ENCODE measurements at regions not wholly inside any gene's neighbourhood (a gene's known extent, or its start where the extent isn't known, plus 50 kb on each side); places are given as distances from the start of the nearest gene placed in this dataset.

DNA sequence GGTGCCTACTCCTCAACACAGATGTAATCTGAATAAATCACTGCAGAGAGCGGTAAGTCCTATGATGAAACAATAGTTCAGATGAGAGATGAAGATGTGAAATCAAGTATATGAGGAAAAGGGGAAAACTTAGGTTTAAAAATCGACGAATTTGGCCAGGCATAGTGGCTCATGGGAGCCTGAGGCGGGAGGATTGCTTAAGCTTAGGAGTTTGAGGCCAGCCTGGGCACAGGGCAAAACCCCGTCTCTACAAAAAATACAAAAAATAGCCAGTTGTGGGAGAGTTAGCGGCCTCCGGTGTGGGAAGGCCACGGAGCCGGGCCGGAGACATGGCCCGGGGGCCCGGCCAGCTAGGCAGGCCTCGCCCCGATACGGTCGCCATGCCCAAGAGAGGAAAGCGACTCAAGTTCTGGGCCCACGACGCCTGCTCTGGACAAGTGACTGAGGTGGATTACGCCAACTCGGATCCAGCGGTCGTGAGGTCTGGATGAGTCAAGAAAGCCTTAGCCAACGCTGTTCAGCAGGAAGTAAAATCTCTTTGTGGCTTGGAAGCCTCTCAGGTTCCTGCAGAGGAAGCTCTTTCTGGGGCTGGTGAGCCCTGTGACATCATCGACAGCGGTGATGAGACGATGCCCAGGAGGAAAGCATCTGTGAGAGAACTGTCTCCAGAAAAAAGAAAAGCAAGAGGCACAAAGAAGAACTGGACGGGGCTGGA lies 62.8 kb upstream of the SUB1 start:
- Mint-ChIP-seq H3K27me3 (ENCODE audit: unreplicated experiment) (peaks cover 24% of the 10 kb centered on the region), H3K27ac (ENCODE audit: unreplicated experiment) (no peak overlapping the region), H3K9me3 (ENCODE audit: low read depth, unreplicated experiment) (no peaks in the 10 kb centered on the region), H3K36me3 (ENCODE audit: insufficient read depth, unreplicated experiment) (no peaks in the 10 kb centered on the region), H3K4me1 (ENCODE audit: low read depth, unreplicated experiment) (peaks cover 19% of the 10 kb centered on the region), H3K4me3 (ENCODE audit: low read depth, unreplicated experiment) (no peak overlapping the region)
- CTCF ChIA-PET, result no interaction called here
- intact Hi-C loops (cut with micrococcal nuclease; ENCODE audit: unreplicated experiment), result no loop called here
- no peak for DNase-seq
- TF ChIP-seq, protein P1, sequence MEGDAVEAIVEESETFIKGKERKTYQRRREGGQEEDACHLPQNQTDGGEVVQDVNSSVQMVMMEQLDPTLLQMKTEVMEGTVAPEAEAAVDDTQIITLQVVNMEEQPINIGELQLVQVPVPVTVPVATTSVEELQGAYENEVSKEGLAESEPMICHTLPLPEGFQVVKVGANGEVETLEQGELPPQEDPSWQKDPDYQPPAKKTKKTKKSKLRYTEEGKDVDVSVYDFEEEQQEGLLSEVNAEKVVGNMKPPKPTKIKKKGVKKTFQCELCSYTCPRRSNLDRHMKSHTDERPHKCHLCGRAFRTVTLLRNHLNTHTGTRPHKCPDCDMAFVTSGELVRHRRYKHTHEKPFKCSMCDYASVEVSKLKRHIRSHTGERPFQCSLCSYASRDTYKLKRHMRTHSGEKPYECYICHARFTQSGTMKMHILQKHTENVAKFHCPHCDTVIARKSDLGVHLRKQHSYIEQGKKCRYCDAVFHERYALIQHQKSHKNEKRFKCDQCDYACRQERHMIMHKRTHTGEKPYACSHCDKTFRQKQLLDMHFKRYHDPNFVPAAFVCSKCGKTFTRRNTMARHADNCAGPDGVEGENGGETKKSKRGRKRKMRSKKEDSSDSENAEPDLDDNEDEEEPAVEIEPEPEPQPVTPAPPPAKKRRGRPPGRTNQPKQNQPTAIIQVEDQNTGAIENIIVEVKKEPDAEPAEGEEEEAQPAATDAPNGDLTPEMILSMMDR (IDR thresholded peaks at IDR 0.05; ENCODE audit: unreplicated experiment), result no peak
- BruUV-seq (replicated peaks), result no TSS peak

DNA sequence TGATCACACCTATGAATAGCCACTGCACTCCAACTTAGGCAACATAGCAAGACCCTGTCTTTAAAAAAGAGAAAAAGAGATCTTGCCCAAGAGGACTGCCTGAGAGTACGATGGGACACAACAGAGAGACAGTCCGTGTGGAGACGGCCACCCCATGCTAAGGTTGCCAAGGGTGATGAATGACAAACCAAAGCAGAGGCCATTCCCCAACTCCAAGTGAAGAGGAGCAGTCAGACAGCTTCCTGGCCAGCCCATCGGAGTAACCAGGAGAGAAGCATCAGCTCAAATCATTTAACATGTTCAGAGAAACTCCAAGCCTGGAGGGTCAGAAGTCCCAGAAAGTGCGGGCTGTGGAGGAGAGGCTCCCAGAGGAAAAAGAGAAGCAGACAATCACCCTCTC lies 63.9 kb upstream of the SUB1 start:
- CTCF ChIA-PET, result no interaction called here
- Mint-ChIP-seq H3K4me1 (ENCODE audit: low read depth, unreplicated experiment) (peaks cover 11% of the 10 kb centered on the region), H3K27me3 (ENCODE audit: unreplicated experiment) (peaks cover 24% of the 10 kb centered on the region), H3K9me3 (ENCODE audit: low read depth, unreplicated experiment) (no peaks in the 10 kb centered on the region), H3K36me3 (ENCODE audit: insufficient read depth, unreplicated experiment) (no peaks in the 10 kb centered on the region), H3K27ac (ENCODE audit: unreplicated experiment) (no peak overlapping the region), H3K4me3 (ENCODE audit: low read depth, unreplicated experiment) (no peak overlapping the region)
- no peak for DNase-seq
- BruUV-seq (replicated peaks), result no TSS peak
- intact Hi-C loops (cut with micrococcal nuclease; ENCODE audit: unreplicated experiment), result no loop called here
- TF ChIP-seq, protein P1 (IDR thresholded peaks at IDR 0.05; ENCODE audit: unreplicated experiment), result no peak

DNA sequence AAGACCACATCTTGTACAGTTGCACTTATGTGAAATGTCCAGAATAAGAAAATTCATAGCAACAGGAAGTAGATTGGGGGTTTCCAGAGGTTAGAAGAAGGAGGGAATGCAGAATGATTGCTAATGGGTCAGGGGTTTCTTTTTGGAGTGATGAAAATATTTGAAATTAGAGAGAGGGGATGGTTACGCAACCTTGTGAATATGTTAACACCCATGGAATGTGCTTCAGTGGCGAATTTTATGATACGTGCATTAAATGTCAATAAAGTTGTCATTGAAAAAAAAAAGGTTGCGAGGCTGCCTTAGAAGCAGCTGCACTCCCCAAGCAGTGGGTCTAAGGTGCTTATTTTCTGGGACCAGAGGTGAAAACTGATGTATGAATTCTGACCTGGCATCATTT lies 64.4 kb upstream of the SUB1 start:
- Mint-ChIP-seq H3K4me1 (ENCODE audit: low read depth, unreplicated experiment) (peaks cover 10% of the 10 kb centered on the region), H3K27ac (ENCODE audit: unreplicated experiment) (no peak overlapping the region), H3K27me3 (ENCODE audit: unreplicated experiment) (peaks cover 21% of the 10 kb centered on the region), H3K4me3 (ENCODE audit: low read depth, unreplicated experiment) (no peak overlapping the region), H3K36me3 (ENCODE audit: insufficient read depth, unreplicated experiment) (no peaks in the 10 kb centered on the region), H3K9me3 (ENCODE audit: low read depth, unreplicated experiment) (no peaks in the 10 kb centered on the region)
- CTCF ChIA-PET, result no interaction called here
- intact Hi-C loops (cut with micrococcal nuclease; ENCODE audit: unreplicated experiment), result no loop called here
- TF ChIP-seq, protein P1 (IDR thresholded peaks at IDR 0.05; ENCODE audit: unreplicated experiment), result no peak
- BruUV-seq (replicated peaks), result no TSS peak
- DNase-seq, result no peak

DNA sequence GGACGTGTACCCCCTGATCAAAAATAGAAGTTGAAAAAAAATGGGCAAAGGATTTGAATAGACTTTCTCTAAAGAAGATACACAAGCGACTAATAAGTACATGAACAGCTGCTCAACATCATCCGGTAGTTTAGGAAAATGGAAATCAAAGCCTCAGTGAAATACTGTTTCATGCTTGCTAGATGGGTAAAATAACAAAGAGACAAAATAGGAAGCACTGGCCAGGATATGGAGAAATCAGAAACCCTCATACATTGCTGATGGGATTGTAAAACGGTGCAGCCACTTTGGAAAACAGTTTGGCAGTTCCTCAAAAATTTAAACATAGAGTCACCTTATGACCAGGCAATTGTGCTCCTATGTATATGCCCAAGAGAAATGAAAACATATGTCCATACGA lies 65.0 kb upstream of the SUB1 start:
- TF ChIP-seq, protein P1 (IDR thresholded peaks at IDR 0.05; ENCODE audit: unreplicated experiment), result no peak
- Mint-ChIP-seq H3K27ac (ENCODE audit: unreplicated experiment) (no peak overlapping the region), H3K36me3 (ENCODE audit: insufficient read depth, unreplicated experiment) (no peaks in the 10 kb centered on the region), H3K4me1 (ENCODE audit: low read depth, unreplicated experiment) (peaks cover 10% of the 10 kb centered on the region), H3K9me3 (ENCODE audit: low read depth, unreplicated experiment) (no peaks in the 10 kb centered on the region), H3K4me3 (ENCODE audit: low read depth, unreplicated experiment) (no peak overlapping the region), H3K27me3 (ENCODE audit: unreplicated experiment) (peaks cover 15% of the 10 kb centered on the region)
- BruUV-seq (replicated peaks), result no TSS peak
- no peak for DNase-seq
- CTCF ChIA-PET, result no interaction called here
- intact Hi-C loops (cut with micrococcal nuclease; ENCODE audit: unreplicated experiment), result no loop called here
